IPS DF 19.7 (cell line): ENCODE measurements at regions not wholly inside any gene's neighbourhood (a gene's known extent, or its start where the extent isn't known, plus 50 kb on each side); places are given as distances from the start of the nearest gene placed in this dataset.
"Not testable (repeated sequence)": the region's sequence is repeated elsewhere in the genome, so short reads cannot be mapped to it uniquely, and the experiment has no call there.

Experiments used
- DNase-seq: peaks from one replicate; pipeline ENCODE4 v3.0.0-alpha.2; 2013; ENCODE audit warnings: low read depth, low spot score

- DNase-seq, result no peak
Measured at GRCh38 chr4:79850626-79851025, 222.4 kb downstream of the ANTXR2 start.

- DNase-seq, result no peak
Measured at GRCh38 chr4:79848329-79848728, 224.7 kb downstream of the ANTXR2 start.

GRCh38 chr4:79847411-79847810 is 225.6 kb downstream of the ANTXR2 start:
- DNase-seq, result no peak

- no peak for DNase-seq
Measured at GRCh38 chr4:79842162-79842561, 230.9 kb downstream of the ANTXR2 start.

- no peak for DNase-seq
Measured at GRCh38 chr4:79833857-79834256, 239.2 kb downstream of the ANTXR2 start.

- no peak for DNase-seq
Measured at GRCh38 chr4:79831701-79832514, 241.1 kb downstream of the ANTXR2 start.

GRCh38 chr4:79831119-79831528 is 241.9 kb downstream of the ANTXR2 start:
- DNase-seq, result no peak

GRCh38 chr4:79827283-79827682 is 245.7 kb downstream of the ANTXR2 start:
- no peak for DNase-seq

GRCh38 chr4:79823148-79823763 is 249.8 kb downstream of the ANTXR2 start:
- no peak for DNase-seq

GRCh38 chr4:79820427-79820826 is 252.6 kb downstream of the ANTXR2 start:
- no peak for DNase-seq

GRCh38 chr4:79807933-79808332 is 265.1 kb downstream of the ANTXR2 start:
- not testable (repeated sequence) for DNase-seq

- no peak for DNase-seq
Measured at GRCh38 chr4:79798047-79798446, 275.0 kb downstream of the ANTXR2 start.

- no peak for DNase-seq
Measured at GRCh38 chr4:79796948-79797347, 276.1 kb downstream of the ANTXR2 start.

- no peak for DNase-seq
Measured at GRCh38 chr4:79788884-79789283, 284.1 kb downstream of the ANTXR2 start.

- no peak for DNase-seq
Measured at GRCh38 chr4:79780129-79780528, 292.9 kb downstream of the ANTXR2 start.

- no peak for DNase-seq
Measured at GRCh38 chr4:79772510-79772909, 300.5 kb downstream of the ANTXR2 start.

GRCh38 chr4:79764120-79764519 is 308.9 kb downstream of the ANTXR2 start:
- no peak for DNase-seq

- no peak for DNase-seq
Measured at GRCh38 chr4:79763486-79764075, 309.4 kb downstream of the ANTXR2 start.

- DNase-seq, result no peak
Measured at GRCh38 chr4:79759793-79760192, 313.2 kb downstream of the ANTXR2 start.

GRCh38 chr4:79757600-79757999 is 315.4 kb downstream of the ANTXR2 start:
- DNase-seq, result no peak

- no peak for DNase-seq
Measured at GRCh38 chr4:79756140-79756895, 316.7 kb downstream of the ANTXR2 start.

- no peak for DNase-seq
Measured at GRCh38 chr4:79748835-79749234, 324.2 kb downstream of the ANTXR2 start.
